HEK293T (cell line): ENCODE measurements at regions not wholly inside any gene's neighbourhood (a gene's known extent, or its start where the extent isn't known, plus 50 kb on each side); places are given as distances from the start of the nearest gene placed in this dataset.

Experiments
- BHLHE40 ChIP-seq: fragments of 450-650 bp; IDR thresholded peaks from 2 replicates; pipeline ENCODE4 v1.6.1; 2016; ENCODE audit warnings: mild to moderate bottlenecking, moderate library complexity, borderline replicate concordance
- ELF4 ChIP-seq: fragments of 450-650 bp; IDR thresholded peaks from 2 replicates; pipeline ENCODE4 v1.6.1; 2017; ENCODE audit warnings: antibody characterized with exemption
- FOXK2 ChIP-seq: fragments of 450-650 bp; IDR thresholded peaks from 2 replicates; pipeline ENCODE4 v1.6.1; 2016; ENCODE audit warnings: mild to moderate bottlenecking
- FOXM1 ChIP-seq: fragments of 450-650 bp; IDR thresholded peaks from 2 replicates; pipeline ENCODE4 v1.6.1; 2017; ENCODE audit warnings: mild to moderate bottlenecking, borderline replicate concordance
- L3MBTL2 ChIP-seq: fragments of 450-650 bp; conservative IDR thresholded peaks from 2 replicates; pipeline ENCODE4 v1.6.1; 2016; ENCODE audit warnings: mild to moderate bottlenecking
- LEF1 ChIP-seq: fragments of 450-650 bp; IDR thresholded peaks from 2 replicates; pipeline ENCODE4 v1.6.1; 2017; ENCODE audit warnings: mild to moderate bottlenecking, borderline replicate concordance
- PKNOX1 ChIP-seq: fragments of 450-650 bp; IDR thresholded peaks from 2 replicates; pipeline ENCODE4 v1.6.1; 2016
- SUZ12 ChIP-seq: fragments of 450-650 bp; IDR thresholded peaks from 2 replicates; pipeline ENCODE4 v1.6.1; 2016; ENCODE audit warnings: mild to moderate bottlenecking
- ZNF384 ChIP-seq: fragments of 450-650 bp; IDR thresholded peaks from 2 replicates; pipeline ENCODE4 v1.6.1; 2016

GRCh38 chr2:226669249-226669648 is 130.4 kb downstream of the IRS1 start:
- TF ChIP-seq FOXM1 (no peak), PKNOX1 (no peak), LEF1 (no peak), BHLHE40 (no peak), ELF4 (no peak), FOXK2 (no peak), ZNF384 (no peak), L3MBTL2 (no peak), SUZ12 (no peak)
